ENCODE measurements at regions not wholly inside any gene's neighbourhood (a gene's known extent, or its start where the extent isn't known, plus 50 kb on each side); places are given as distances from the start of the nearest gene placed in this dataset.

DNA sequence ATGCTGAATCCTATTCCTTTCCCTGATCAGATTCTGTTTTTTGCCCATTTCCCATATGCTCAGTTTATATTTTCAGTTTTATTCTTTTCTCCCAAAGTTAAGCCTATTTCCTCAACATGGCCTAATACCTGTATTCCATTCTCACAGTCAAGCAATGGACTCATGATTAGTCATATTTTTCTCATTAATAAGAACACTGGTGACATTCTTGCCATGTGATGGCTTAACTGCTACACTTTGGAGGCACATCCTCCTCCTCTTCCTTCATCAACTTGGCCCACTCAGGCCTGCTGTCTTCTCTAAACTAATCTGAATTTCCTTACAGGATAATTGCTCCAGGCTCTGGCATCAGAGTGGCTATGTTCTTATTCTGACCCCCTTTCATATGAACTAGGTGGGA, 679.2 kb downstream of the NYAP2 start:
- TF ChIP-seq ZNF658 (tag by site-specific recombination; IDR thresholded peaks at IDR 0.05) (no peak), TCF7L2 (IDR thresholded peaks at IDR 0.05; ENCODE audit: borderline replicate concordance, low read depth, low read length) (no peak), PRDM10 (tag by site-specific recombination; IDR thresholded peaks at IDR 0.05) (no peak), CTCF (tag by site-specific recombination; IDR thresholded peaks at IDR 0.05) (no peak), ZNF433 (tag by site-specific recombination; IDR thresholded peaks at IDR 0.05; ENCODE audit: low read depth) (no peak), ZBTB17 (tag by site-specific recombination; IDR thresholded peaks at IDR 0.05) (no peak), BCL11A (tag by site-specific recombination; IDR thresholded peaks at IDR 0.05; ENCODE audit: low read depth) (no peak)
